ENCODE measurements at regions not wholly inside any gene's neighbourhood (a gene's known extent, or its start where the extent isn't known, plus 50 kb on each side); places are given as distances from the start of the nearest gene placed in this dataset.
"Not testable (repeated sequence)": the region's sequence is repeated elsewhere in the genome, so short reads cannot be mapped to it uniquely, and the experiment has no call there.

DNA sequence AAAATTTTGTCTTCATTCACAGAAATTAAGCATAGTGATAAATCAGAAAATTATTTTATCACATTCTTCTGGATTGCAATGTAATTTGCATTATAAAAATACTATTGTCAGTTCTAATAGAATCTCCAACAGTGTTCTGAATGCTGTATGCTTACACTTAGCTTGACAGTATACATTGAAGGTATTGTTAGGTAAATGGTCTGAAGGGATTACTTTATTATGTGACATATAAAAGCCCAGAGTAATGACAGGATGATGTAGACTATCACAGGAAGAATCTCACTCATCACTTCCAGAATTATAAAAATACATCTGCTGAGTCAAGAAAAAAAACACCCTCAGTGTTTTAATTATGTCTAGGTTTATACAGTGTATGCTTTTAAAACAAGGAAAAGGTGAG is 1532.5 kb upstream of the RAG2 start:
- CTCF ChIA-PET (ENCODE audit: unreplicated experiment): no interaction called here
- DNase-seq (ENCODE audit: low spot score): no peak
- Histone ChIP-seq H3K4me1 (ENCODE audit: insufficient read depth, low read length, poor library complexity, severe bottlenecking) (no peaks in the 10 kb centered on the region), H3K36me3 (ENCODE audit: insufficient read depth, low read length) (no peaks in the 10 kb centered on the region), H3K9me2 (ENCODE audit: insufficient read depth, low read length) (no peaks in the 10 kb centered on the region), H3K4me2 (ENCODE audit: low read length) (no peak overlapping the region), H2AFZ (ENCODE audit: low read length) (no peak overlapping the region), H3K79me2 (ENCODE audit: insufficient read depth, low read depth, low read length) (no peaks in the 10 kb centered on the region), H3K27ac (ENCODE audit: low read depth, low read length, poor library complexity, severe bottlenecking) (no peak overlapping the region), H4K20me1 (ENCODE audit: insufficient read depth, low read length) (no peaks in the 10 kb centered on the region), H3K4me3 (ENCODE audit: low read depth, low read length, poor library complexity, severe bottlenecking) (no peak overlapping the region), H3K9me3 (ENCODE audit: low read length) (no peaks in the 10 kb centered on the region; the same call in 1 of the 2 replicates)
- intact Hi-C loops (cut with micrococcal nuclease; ENCODE audit: unreplicated experiment): no loop called here
- no TSS peak for BruUV-seq (replicated peaks)
- no peak for TF ChIP-seq EZH2phosphoT487 (IDR thresholded peaks at IDR 0.05; ENCODE audit: borderline replicate concordance, low read depth, low read length)
- TF ChIP-seq, protein P1, sequence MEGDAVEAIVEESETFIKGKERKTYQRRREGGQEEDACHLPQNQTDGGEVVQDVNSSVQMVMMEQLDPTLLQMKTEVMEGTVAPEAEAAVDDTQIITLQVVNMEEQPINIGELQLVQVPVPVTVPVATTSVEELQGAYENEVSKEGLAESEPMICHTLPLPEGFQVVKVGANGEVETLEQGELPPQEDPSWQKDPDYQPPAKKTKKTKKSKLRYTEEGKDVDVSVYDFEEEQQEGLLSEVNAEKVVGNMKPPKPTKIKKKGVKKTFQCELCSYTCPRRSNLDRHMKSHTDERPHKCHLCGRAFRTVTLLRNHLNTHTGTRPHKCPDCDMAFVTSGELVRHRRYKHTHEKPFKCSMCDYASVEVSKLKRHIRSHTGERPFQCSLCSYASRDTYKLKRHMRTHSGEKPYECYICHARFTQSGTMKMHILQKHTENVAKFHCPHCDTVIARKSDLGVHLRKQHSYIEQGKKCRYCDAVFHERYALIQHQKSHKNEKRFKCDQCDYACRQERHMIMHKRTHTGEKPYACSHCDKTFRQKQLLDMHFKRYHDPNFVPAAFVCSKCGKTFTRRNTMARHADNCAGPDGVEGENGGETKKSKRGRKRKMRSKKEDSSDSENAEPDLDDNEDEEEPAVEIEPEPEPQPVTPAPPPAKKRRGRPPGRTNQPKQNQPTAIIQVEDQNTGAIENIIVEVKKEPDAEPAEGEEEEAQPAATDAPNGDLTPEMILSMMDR (conservative IDR thresholded peaks at IDR 0.05; ENCODE audit: low read length): no peak
- POLR2A ChIA-PET: interaction anchor here (0.6 kb wide), 1 partner anchor 70 kb away, joined by 3 read pairs; no protein-coding TSS in a partner anchor

DNA sequence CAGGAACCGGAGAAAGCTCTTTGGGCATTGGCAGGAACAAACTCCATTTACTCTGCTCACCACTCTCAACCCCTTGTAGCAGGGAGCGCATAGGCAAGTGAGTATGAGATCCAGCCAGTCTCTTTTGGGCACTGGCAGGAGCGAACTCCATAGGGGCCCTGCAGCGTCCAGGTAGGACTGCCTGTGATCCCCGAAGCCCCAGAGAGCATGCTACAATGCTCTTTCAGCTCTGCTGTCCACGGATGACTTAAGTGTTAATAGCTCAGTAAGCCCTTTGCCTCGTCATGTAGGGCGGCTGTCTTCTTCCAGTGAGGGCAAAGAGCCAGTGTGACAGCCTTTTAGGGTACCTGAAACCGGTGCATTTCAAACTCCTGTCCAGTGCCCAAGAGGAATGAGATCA is 1525.6 kb upstream of the RAG2 start:
- H3K9me3 ChIP-seq (ENCODE audit: low read length): 0 out of 2 replicates have a peak, but pooled peaks cover 4% of the 10 kb centered on the region
- DNase-seq (ENCODE audit: low spot score): no peak
- ChIA-PET CTCF (ENCODE audit: unreplicated experiment) (no interaction called here), POLR2A (no interaction called here)
- no peaks in the 10 kb centered on the region for H3K9me2 ChIP-seq (ENCODE audit: insufficient read depth, low read length)
- H3K27ac ChIP-seq (ENCODE audit: low read depth, low read length, poor library complexity, severe bottlenecking): no peak overlapping the region
- H4K20me1 ChIP-seq (ENCODE audit: insufficient read depth, low read length): no peaks in the 10 kb centered on the region
- H3K79me2 ChIP-seq (ENCODE audit: insufficient read depth, low read depth, low read length): no peaks in the 10 kb centered on the region
- intact Hi-C loops (cut with micrococcal nuclease; ENCODE audit: unreplicated experiment): no loop called here
- TF ChIP-seq, protein P1 (conservative IDR thresholded peaks at IDR 0.05; ENCODE audit: low read length): no peak
- no peak for TF ChIP-seq EZH2phosphoT487 (IDR thresholded peaks at IDR 0.05; ENCODE audit: borderline replicate concordance, low read depth, low read length)
- H3K4me1 ChIP-seq (ENCODE audit: insufficient read depth, low read length, poor library complexity, severe bottlenecking): no peaks in the 10 kb centered on the region
- H3K4me3 ChIP-seq (ENCODE audit: low read depth, low read length, poor library complexity, severe bottlenecking): no peak overlapping the region
- H3K36me3 ChIP-seq (ENCODE audit: insufficient read depth, low read length): no peaks in the 10 kb centered on the region
- H3K4me2 ChIP-seq (ENCODE audit: low read length): no peak overlapping the region
- no peak overlapping the region for H2AFZ ChIP-seq (ENCODE audit: low read length)
- BruUV-seq (replicated peaks): no TSS peak

DNA sequence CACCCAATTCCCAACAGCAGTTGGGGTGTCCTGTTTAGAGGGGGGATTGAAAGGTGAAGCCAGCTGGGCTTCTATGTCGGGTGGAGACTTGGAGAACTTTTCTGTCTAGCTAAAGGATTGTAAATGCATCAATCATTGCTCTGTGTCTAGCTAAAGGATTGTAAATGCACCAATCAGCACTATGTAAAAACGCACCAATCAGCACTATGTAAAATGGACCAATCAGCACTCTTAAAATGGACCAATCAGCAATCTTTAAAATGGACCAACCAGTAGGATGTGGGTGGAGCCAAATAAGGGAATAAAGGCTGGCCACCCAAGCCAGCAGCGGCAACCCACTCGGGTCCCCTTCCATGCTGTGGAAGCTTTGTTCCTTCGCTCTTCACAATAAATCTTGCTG is 1518.6 kb upstream of the RAG2 start:
- H2AFZ ChIP-seq (ENCODE audit: low read length); H3K9me2 ChIP-seq (ENCODE audit: insufficient read depth, low read length); DNase-seq (ENCODE audit: low spot score); POLR2A ChIA-PET; H3K9me3 ChIP-seq (ENCODE audit: low read length); CTCF ChIA-PET (ENCODE audit: unreplicated experiment); intact Hi-C loops (cut with micrococcal nuclease; ENCODE audit: unreplicated experiment); BruUV-seq (replicated peaks); H3K4me3 ChIP-seq (ENCODE audit: low read depth, low read length, poor library complexity, severe bottlenecking); H4K20me1 ChIP-seq (ENCODE audit: insufficient read depth, low read length); H3K36me3 ChIP-seq (ENCODE audit: insufficient read depth, low read length); H3K79me2 ChIP-seq (ENCODE audit: insufficient read depth, low read depth, low read length); H3K4me2 ChIP-seq (ENCODE audit: low read length); H3K4me1 ChIP-seq (ENCODE audit: insufficient read depth, low read length, poor library complexity, severe bottlenecking); H3K27ac ChIP-seq (ENCODE audit: low read depth, low read length, poor library complexity, severe bottlenecking): not testable (repeated sequence)

DNA sequence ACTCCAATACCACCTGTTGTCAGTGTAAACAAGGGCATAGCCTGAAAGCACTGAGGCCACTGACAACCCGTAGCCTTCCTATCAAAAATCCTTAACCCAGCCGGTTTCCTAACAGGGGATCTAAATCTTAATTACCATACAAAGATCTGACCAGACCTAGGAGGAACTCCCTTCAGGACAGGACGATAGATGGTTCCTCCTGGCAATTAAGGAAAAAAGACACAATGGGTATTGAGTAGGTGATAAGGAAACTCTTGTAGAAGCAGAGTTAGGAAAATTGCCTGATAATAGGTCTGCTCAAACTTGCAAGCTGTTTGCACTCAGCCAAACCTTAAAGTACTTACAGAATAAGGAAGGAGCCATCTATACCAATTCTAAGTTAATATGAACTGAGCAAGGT is 1517.3 kb upstream of the RAG2 start:
- POLR2A ChIA-PET; H3K79me2 ChIP-seq (ENCODE audit: insufficient read depth, low read depth, low read length); H3K4me3 ChIP-seq (ENCODE audit: low read depth, low read length, poor library complexity, severe bottlenecking); H2AFZ ChIP-seq (ENCODE audit: low read length); BruUV-seq (replicated peaks); H3K9me3 ChIP-seq (ENCODE audit: low read length); H3K4me1 ChIP-seq (ENCODE audit: insufficient read depth, low read length, poor library complexity, severe bottlenecking); intact Hi-C loops (cut with micrococcal nuclease; ENCODE audit: unreplicated experiment); CTCF ChIA-PET (ENCODE audit: unreplicated experiment); DNase-seq (ENCODE audit: low spot score); H3K36me3 ChIP-seq (ENCODE audit: insufficient read depth, low read length); H3K4me2 ChIP-seq (ENCODE audit: low read length); H3K27ac ChIP-seq (ENCODE audit: low read depth, low read length, poor library complexity, severe bottlenecking); H3K9me2 ChIP-seq (ENCODE audit: insufficient read depth, low read length); H4K20me1 ChIP-seq (ENCODE audit: insufficient read depth, low read length): not testable (repeated sequence)

All from OCI-LY7 (cell line).